ENCODE measurements at regions not wholly inside any gene's neighbourhood (a gene's known extent, or its start where the extent isn't known, plus 50 kb on each side); places are given as distances from the start of the nearest gene placed in this dataset.
"Not testable (repeated sequence)": the region's sequence is repeated elsewhere in the genome, so short reads cannot be mapped to it uniquely, and the experiment has no call there.

DNA sequence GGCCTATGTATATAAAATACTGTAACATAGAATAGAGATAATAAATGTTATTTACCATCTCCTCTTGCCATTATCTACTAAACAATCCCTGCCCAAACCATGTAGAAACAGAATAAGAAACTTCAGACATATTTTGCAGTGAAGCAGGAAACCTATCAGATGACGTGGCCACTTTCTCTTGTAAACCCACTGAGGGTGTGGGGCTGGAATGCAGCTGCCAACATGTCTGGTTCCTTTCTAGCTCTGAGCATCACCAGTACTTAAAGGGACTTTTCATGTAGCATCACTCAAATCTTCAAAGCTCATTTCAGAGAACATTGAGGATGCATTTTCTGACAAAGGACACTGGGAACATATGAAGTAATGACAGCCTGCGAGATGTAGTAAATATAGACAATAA lies 251.8 kb downstream of the LPIN1 start:
- DNase-seq: peak; percentile 3

DNA sequence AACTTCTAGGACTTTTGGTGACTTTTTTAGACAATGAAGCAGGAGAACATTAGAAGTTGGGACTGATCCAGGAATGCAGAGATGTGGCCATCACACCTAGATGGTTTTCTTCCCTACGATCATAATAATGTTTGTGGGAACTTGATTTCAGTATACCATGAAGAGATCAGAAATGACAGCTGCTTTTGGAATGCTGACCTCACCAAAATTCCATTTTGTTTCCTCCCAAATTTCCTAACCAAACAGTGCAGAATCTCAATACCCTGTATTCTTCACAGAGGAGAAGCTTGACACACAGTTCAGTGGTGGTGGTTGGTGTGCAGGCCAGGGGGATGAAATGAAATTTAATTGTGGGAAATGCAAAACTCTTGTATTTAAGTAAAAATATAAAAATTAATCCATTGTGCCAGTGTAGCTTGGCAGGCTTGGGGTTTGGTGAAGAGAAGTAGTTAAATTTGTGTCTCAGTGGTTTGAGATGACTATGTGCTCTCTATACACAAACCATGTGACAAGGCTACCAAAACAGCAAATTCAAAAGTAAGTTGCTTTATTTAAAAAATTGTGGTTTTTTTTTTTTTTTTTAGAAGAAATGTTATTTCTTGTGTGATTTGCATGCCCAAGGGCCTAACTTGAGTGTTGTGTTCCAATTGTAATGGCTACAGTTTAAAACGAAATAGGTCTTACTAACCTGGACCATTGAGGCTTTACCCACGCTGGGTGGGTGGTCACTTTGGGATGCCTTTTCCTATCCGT lies 252.4 kb downstream of the LPIN1 start:
- no peak for DNase-seq

DNA sequence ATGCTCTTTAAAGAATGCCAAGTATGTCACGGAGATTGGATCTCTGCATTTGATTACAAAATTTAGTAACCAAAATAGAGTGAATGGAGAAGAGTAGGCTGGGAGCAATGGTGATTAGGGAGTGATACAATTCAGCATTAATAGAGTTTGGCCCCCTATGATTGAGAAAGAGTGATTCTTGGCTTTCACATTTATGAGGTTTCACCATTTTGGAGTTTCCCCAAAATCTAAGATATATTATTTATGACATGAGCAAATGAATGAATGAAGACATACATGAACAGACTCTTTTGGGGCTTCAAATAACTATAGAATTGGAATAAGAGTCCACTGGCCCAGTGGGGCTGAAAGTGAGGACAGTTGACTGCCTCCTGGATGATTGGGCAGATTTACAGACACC lies 255.2 kb downstream of the LPIN1 start:
- DNase-seq: no peak

DNA sequence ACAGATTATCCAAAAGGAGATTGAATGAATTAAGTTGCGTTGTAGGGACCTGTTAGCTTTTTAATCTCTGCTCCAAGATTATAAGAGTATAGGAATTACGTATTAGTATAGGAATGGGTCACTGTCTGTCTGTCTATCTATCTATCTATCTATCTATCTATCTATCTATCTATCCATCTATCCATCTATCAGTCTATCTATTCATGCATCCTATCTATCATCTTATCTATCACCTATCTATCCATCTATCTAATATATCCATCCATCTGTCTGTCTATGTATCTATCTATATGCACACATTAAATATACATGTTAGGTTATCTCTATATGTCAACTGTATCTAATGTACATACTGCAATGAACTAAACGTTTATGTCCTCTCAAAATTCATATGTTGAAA lies 255.8 kb downstream of the LPIN1 start:
- DNase-seq: no peak

DNA sequence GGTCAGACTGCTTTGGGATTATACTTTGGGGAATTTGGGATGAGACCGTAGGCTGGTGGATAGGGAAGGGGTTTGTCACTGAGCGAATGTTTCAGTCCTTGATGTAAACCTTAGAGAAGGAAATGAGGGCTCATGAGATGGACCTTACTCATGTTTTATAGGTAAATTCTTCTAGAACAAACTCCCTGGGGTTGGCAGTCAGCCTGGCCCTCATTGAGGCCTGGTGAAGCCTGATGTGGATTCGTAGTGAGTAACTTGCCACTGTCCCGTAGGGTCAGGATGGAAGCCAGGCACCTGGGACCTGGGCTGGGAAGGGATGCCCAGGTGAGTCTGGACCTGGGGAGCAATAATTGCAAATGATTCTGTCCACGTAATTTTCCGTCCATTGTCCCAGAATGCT lies 258.3 kb downstream of the LPIN1 start:
- no peak for DNase-seq

DNA sequence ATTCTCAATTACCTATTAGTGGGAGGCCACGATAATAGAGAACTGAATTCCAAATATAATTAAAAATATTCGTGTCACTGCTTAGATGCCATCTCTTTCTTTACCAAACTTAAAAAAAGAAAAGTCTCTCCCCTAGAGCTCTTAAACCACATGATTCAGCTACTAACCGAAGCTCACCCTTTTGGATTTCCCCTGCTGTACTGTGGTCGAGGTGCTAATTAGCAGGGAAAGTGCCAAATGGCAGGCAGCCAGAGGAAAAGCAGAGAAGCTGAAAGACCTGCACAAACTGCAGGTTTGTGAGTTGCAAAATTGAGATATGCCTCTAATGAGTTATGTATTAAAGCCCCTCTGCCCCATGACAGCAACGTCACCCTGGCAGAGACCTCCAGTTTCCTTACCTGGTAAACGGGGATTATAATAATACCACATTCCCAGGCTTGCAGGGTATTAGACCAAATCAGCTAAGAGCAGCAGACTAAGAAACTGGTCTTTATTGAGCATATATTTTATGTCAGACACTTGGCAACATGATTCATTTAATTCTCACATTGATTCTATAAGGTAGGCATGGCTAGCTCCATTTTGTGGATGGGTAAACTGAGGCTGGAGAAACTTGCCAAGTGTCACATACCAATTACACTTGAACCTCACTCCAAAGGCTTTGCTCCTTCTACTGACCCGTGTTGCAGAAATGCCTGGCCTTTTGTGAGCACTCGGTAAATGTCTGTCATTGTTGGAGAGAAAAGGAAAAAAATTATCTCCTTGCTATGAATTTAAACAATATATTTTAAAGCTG lies 259.7 kb downstream of the LPIN1 start:
- peak; percentile 78 for DNase-seq

DNA sequence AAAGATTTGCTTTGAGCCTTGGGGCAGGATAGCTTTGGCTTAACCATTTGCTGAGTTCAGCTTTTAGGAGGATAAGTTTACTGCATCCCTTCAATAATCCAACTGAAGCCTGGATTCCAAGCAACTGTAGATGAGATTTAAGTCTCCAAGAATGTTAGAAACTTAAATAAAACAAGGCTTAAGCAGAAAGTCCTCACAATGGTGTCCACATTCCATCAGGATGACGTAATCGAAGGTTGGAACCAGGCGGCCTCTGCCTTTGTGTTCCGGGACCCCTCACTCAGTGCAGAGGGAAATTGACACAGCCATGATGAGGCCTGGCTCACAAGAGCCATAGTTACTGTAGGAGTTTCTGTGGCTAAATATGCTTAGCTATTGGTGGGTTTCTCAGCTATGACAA lies 260.4 kb downstream of the LPIN1 start:
- DNase-seq: no peak

DNA sequence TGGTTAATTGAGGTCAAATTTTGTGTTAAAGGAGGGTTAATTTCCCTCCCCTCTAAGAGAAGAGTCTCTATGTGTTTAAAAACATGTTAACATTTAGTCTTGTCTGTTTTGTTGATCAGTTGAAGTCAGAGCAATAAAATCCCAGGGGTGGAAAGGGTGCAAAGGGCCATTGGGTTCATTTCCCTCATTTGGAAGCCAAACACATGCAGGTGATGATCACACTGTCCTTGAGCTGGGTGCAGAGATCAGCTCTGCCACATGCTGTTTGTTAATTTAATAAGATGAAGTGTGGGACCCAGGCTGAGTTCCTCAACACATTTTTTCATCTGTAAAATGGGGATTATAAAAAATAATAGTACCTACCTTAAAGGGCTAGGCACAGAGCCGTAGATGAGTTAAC lies 260.9 kb downstream of the LPIN1 start:
- no peak for DNase-seq

DNA sequence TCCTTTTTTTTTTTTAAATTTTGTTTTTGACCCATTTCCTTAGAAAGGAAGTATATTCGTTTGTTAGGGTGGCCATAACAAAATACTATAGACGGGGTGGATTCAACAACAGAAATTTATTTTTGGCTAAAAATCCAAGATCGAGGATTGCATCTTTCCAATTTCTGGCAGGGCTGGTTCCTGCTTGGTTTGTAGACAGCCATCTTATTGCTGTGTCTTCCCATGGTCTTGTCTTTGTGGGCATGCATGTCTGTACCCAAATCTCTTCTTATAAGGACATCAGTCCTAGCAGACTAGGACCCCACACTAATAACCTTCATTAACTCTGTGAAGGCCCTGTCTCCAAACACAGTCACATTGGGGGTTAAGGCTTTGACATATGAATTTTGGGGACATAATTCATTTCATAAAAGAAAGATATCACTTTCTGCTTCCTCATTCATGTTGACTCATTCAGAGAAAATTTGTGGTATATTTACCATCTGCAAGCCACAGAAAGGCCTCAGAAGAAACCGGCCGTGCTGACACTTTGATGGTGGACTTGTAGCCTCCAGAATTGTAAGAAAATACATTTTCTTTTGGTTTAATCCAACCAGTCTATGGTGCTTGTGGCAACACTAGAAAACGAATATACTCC lies 262.1 kb downstream of the LPIN1 start:
- no peak for DNase-seq

DNA sequence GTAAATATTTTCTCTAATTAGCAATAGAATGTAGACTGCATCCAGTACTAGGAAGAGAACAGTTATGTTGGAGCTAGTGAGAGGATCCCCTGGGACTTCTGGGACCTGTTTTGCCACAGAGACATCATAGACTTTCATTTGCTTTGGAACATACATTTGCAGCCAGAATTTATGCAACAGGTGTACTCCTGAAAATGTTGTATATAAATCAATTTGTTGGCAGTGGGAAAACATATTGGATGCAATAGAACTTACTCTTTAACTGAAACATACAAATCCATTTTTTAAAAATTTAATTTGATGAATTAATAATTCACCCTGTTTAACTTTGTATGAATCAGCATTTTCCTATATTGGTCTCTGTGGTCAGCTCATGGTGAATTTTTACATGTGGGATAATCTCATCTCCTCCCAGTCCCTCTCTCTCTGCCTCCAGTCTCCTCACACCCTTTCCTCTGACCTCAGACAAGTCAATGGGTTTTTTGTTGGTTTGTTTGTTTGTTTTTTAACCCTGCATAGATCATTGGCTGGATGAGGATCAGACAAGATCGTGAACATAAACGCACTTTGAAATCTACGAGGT lies 263.0 kb downstream of the LPIN1 start:
- no peak for DNase-seq

DNA sequence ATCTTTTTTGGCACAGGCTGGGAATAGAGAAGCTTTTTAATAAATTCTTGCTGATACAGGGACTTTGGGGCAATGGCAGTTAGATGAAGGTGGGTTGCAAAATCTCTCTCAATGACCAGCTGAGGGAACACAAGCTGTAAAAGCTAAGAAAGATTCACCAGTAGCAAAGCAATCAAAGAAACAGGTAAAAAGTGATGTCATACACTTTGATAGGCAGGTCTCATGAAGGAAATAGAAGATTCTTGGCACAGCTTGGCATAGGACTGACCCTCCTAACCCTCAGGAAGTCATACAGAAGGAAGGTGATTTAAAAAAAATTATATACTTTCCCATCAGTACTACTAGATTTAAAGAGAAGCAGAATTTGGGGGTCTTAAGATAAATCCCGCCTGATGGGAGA lies 263.6 kb downstream of the LPIN1 start:
- no peak for DNase-seq

DNA sequence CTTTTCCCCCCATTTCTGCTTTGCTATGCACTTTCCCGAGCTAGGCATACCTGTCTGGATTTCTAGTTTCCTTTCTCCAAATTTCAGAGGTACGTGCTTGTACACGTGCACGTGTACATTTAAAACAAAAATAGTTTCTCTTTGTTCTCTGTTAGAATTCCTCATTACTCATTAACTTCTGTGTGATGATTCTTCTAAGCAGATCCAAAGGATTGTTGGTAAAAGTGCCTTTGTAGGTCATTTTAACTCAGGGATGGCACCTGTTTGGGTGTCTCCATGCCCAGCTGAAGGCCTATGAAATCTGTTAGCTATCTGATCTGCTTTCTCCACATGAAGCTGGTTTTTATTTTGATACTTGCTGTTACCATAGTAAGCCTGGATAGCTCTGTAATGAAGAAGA lies 264.3 kb downstream of the LPIN1 start:
- no peak for DNase-seq

DNA sequence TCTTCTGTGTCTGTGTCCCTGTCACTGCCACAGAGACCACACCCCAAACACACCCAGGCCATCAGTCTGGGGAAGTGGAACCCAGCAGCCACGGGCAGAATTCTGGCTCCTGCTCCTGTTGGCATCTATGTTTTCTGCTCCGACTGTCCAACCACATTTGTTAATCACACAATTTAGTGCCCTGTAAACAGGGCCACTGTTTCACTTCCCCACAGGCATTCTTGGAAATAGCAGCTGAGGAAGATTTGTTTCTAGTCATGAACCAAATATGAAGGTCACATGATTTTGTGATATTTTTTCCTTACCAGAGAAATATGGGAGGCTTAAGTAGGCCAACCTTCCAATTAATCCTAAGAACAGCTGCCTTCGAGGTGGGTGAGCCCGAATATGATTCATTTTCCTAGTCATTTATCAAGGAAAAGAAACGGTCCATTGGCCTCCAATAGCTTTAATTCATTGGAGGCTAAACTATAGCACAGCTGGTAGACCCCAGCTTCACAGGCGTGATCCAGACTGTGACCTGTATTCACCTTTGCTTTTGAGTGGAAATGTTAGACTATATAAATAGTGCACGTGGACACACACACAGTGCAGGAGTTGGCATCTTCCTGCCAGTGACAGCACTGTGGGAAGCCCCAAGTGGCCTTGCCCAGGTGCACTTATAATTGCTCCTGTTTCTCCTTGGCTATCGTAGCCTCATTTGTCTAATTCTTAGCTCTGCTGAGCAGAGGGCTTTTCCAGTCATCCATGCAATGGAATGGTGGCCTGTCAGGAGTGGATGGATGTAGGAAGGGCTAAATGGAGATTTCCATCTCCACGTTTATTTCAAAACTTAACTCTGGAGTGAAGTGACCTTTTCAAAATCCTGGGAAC lies 267.9 kb downstream of the LPIN1 start:
- DNase-seq: no peak

DNA sequence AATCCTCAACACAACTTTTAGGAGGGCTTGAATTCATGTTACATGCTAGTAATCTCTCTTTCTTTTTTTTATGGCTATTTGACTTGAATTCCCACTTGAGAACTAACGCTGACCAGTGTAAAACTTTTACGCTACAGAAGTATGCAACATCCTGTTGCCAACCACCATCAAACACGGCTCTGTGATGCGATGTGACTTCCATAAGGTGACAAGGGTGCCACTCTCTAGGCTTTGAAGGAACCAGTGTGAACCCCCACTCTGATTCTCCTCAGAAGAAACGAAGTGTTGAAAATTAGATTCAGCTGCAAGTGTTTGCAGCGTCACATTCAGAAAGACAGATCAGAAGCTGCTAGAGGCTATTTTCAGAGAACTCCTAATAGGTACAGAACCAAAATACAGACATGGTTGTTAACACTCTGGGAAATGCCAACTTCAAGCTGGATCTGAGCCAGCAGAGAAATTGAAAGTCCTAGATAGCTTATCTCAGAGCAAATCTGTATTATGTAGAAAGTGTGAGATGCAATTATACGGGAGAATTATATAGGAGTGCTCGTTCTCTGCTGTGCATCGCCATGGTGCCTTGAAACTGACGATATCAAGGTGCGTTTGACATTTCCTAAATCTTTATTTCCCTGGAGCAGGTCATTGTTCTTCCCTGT lies 271.2 kb downstream of the LPIN1 start:
- DNase-seq: no peak

DNA sequence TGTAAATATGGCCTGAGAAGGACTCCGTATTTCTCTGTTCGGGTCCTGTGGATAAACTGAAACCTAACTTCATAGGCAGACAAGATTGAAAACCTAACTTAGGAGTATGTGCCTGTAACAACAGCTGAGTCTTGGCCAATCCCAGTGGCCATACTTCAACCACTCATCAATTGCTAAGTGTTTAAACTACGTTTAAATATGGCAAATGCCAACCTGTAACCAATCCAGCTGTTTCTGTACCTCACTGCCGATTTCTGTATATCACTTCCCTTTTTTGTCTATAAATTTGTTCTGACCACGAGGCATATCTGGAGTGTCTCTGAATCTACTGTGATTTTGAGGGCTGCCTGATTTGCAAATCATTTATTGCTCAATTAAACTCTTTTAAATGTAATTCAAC lies 272.3 kb downstream of the LPIN1 start:
- DNase-seq: not testable (repeated sequence)

DNA sequence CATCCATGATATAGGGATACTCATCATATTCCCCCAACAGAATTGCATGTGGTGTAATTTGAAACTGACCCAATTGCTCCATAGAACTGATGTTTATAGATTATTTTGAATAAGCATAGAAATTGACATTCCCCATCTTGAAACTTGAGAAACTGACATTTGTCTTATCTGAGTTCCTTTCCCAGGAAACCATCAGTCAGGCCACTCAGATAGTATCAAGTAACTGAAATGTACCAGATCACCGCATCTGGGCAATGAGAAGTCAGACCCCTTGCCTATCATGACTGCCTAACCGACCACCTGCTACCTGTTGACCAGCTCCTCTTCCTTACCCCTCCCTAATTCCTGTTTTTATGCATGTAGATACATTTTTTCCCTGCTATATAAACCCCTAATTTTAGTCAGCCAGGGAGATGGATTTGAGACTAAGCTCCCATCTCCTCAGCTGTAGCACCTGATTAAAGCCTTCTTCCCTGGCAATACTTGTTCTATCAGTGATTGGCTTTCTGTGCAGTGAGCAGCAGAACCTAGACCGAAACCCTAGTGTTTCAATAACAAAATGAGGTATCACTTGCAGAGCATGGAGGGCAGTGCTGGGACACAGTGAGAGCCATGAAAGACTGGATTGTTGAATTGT lies 274.5 kb downstream of the LPIN1 start:
- no peak for DNase-seq

DNA sequence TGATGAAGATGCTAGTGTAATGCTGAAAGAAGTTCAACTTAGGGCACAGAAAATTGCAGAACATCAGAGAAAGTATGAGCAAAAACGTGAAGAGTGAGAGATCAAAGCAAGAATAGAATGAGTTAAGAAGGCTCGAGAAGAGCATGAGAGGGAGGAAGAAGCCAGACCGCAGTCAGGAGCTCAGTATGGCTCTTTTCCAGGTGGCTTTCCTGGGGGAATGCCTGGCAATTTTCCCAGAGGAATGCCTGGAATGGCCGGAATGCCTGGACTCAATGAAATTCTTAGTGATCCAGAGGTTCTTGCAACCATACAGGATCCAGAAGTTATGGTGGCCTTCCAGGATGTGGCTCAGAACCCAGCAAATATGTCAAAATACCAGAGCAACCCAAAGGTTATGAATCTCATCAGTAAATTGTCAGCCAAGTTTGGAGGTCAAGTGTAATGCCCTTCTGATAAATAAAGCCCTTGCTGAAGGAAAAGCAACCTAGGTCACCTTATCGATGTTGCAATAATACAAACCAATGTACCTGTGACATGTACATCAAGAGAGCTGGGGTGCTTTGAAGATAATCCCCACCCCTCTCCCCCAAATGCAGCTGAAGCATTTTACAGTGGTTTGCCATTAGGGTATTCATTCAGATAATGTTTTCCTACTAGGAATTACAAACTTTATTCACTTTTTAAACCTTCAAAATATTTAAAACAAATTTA lies 277.9 kb downstream of the LPIN1 start:
- not testable (repeated sequence) for DNase-seq

DNA sequence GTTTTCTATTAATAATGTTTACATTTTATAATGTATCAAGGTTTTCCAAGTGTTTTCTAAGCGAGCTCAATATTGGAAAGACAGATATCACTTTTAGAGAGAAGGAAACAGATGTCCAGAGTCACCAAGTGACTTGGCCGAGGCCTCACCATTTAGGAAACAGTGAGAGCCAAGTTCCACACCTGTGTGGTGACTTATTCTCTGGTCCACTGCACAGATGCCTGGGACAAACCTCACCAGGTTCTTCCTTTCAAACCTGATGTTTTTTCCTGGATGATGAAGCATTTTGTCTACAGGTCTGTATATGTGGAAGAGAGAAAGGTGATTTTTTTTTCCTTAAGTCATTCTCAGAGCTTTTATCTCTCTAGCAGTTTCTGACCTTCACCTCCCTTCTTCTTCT lies 280.7 kb downstream of the LPIN1 start:
- no peak for DNase-seq

DNA sequence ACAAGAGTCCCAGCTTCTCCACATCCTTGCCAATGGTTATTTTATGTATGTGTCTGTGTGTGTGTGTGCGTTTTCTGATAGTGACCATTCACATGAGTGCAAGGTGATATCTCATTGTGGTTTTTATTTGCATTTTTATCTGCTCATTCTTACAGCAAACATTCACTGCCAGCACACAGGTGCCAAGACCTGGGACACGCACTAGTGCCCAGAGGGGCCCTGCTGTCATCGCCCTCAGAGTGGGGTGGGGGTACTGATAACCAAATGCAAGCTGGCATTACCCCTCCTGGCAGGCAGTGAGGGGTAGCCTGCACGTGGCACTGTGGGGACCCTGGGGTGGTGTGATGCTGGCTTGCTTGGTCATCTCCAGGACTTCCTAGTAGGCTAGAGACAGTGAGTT lies 285.4 kb downstream of the LPIN1 start:
- no peak for DNase-seq

DNA sequence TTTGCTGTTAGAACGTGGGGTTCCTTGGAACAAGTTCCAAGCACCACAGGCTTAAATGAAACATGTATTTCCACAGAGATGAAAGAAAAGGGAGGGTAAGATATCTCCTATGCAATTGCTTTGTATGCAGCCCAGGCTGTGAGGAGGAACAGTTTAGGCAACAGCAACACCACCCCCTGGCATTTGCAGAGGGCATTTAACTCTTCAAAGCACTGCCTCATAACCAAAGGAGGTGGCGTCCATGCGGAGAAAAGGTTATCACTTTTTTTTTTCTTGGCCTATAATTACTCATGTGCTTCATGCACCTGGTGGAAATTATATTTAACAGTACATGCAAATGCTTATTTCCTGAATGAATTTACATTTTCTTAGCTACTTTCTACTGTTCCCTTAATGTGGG lies 286.0 kb downstream of the LPIN1 start:
- no peak for DNase-seq

DNA sequence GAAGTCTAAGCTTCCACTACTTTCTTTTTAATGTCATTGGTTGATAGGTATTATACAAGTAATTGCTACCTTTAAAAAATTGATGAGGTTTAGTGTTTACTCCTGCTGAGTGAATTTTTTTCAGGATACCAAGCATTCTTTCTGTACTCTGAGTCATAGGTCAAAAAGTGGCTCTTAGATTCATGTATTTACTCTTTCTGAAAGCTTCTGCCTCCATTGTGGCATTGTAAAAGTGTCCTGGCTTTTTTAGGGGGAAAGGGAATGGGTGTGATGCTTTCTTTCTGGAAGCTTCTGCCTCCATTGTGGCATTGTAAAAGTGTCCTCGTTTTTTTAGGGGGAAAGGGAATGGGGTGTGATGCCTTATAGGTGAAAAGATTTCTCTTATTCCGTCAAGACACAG lies 286.5 kb downstream of the LPIN1 start:
- no peak for DNase-seq

All from activated naive CD4-positive, alpha-beta T cell treated with Interleukin-2 at 50 U/mL for 16 hours (primary cell).